ENCODE measurements at regions not wholly inside any gene's neighbourhood (a gene's known extent, or its start where the extent isn't known, plus 50 kb on each side); places are given as distances from the start of the nearest gene placed in this dataset.

DNA sequence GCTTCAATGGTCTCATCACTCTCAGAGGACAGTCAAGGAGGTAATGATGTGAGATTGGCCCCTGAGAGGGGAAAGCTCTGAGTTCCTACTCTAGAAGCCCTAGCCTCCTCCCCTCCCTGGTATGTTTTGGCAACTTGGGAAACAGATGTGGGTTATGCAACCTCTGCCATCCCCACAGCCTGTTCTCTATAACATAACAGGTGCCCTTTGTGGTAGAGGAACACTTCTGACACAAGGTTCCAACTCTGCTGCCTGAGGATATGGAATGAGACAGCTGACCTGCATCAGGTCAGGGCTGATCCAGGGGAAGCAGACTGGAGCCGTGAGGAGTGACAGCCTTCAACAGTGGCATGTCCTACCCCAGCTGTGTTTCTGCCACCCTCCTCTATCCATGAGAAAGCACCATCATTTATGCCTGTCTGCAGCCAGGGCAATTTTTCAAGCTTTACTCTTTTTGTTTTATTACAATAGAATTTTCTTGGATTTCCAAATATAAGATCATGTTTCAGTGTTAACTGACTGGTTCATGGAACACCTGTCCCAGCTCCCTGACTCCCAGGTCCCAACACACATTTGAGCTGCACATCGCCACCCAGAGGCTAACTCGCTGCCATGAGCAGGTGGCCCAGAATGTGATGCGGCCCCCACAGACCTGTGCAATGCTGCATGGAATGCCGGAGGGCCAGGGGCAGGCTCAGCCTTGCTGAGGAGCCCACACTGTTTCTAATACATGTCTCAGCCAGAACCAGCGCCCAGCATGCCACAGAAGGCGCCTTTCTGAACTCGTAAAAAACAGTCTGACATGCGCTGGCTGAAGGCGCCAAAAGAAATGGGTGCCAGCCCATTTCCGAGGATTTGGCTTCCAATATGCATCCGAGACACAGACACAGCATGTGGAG is 124.8 kb upstream of the CHST15 start:
- peaks cover 0 to 5% (median 1%) of the 10 kb centered on the region in 3 donors for H3K4me1 Mint-ChIP-seq

DNA sequence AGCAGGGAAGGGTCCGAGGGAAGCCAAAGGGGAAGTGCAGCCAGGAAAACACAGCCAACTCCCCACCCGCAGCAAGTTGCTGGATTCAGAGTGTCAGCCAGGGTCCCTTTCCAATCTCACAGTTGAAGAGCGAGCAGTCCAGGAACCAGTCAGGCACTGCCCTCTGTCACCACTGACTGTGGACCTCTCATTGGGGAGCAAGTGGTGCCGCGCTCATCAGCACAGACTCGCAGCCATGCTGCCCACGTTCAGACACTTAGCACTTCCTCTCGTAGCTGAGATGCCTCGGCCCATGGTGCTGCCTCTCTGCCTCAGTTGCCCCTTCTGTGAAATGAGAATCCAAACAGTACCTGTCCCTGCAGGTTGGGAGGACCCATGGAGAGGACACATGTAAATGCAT is 123.6 kb upstream of the CHST15 start:
- Mint-ChIP-seq H3K27ac (no peak overlapping the region), H3K9me3 (no peaks in the 10 kb centered on the region), H3K4me3 (no peak overlapping the region), H3K4me1 (peaks cover 0 to 4% (median 1%) of the 10 kb centered on the region in 3 donors), H3K27me3 (peaks cover 0 to 9% of the 10 kb centered on the region in 2 donors), H3K36me3 (no peaks in the 10 kb centered on the region)
- peaks cover 0 to 11% of the 10 kb centered on the region in 2 experiments for H3K27me3 ChIP-seq (replicated peaks in 1 of 2; ENCODE audit: control insufficient read depth in 2 of 2, extremely low read depth in 1 of 2, insufficient read depth in 2 of 2, low read length in 1 of 2)
- no peaks in the 10 kb centered on the region for H3K36me3 ChIP-seq (ENCODE audit: control insufficient read depth in 2 of 2, extremely low read depth in 1 of 2, insufficient read depth in 1 of 2, low read length in 1 of 2)
- H3K4me1 ChIP-seq (ENCODE audit: control insufficient read depth in 1 of 2, extremely low read depth in 1 of 2, insufficient read depth in 2 of 2, low read length in 2 of 2) = no peaks in the 10 kb centered on the region
- ATAC-seq (replicated peaks in 1 of 4) (no peak), DNase-seq (no peak)
- 73% methylated on average over 8 of the region's 9 CpGs for WGBS (ENCODE audit: insufficient coverage)
- H3K4me3 ChIP-seq (ENCODE audit: control insufficient read depth in 1 of 2, extremely low read depth in 1 of 2, low read length in 1 of 2) = no peak overlapping the region
- ChIA-PET CTCF (interaction anchor here (0.6 kb wide), 2 partner anchors 200 to 1481 kb away, joined by 6 to 7 read pairs; no protein-coding TSS in a partner anchor), POLR2A (no interaction called here)
- H3K27ac ChIP-seq (ENCODE audit: low read length) = no peak overlapping the region
- H3K9me3 ChIP-seq = no peaks in the 10 kb centered on the region

More for the DNA sequence above, 124.8 kb upstream of the CHST15 start:
- no peak overlapping the region for H3K27ac Mint-ChIP-seq
- no peaks in the 10 kb centered on the region for H3K4me1 ChIP-seq (ENCODE audit: control insufficient read depth in 1 of 2, extremely low read depth in 1 of 2, insufficient read depth in 2 of 2, low read length in 2 of 2)
- WGBS (ENCODE audit: insufficient coverage) = 83% methylated on average over 12 of the region's 12 CpGs
- ATAC-seq (replicated peaks in 1 of 4) (no peak), DNase-seq (no peak)
- peaks cover 0 to 6% of the 10 kb centered on the region in 2 donors for H3K27me3 Mint-ChIP-seq
- peaks cover 0 to 10% of the 10 kb centered on the region in 2 experiments for H3K27me3 ChIP-seq (replicated peaks in 1 of 2; ENCODE audit: control insufficient read depth in 2 of 2, extremely low read depth in 1 of 2, insufficient read depth in 2 of 2, low read length in 1 of 2)
- H3K4me3 ChIP-seq (ENCODE audit: control insufficient read depth in 1 of 2, extremely low read depth in 1 of 2, low read length in 1 of 2) = no peak overlapping the region
- POLR2A ChIA-PET = no interaction called here
- CTCF ChIA-PET = interaction anchor here in 1 of 2 donors (0.6 kb wide), 1 partner anchor 199 kb away, joined by 7 read pairs; no protein-coding TSS in a partner anchor
- H3K9me3 Mint-ChIP-seq = no peaks in the 10 kb centered on the region
- H3K9me3 ChIP-seq = no peaks in the 10 kb centered on the region
- H3K27ac ChIP-seq (ENCODE audit: low read length) = no peak overlapping the region
- no peak overlapping the region for H3K4me3 Mint-ChIP-seq
- no peaks in the 10 kb centered on the region for H3K36me3 Mint-ChIP-seq
- H3K36me3 ChIP-seq (ENCODE audit: control insufficient read depth in 2 of 2, extremely low read depth in 1 of 2, insufficient read depth in 1 of 2, low read length in 1 of 2) = no peaks in the 10 kb centered on the region

DNA sequence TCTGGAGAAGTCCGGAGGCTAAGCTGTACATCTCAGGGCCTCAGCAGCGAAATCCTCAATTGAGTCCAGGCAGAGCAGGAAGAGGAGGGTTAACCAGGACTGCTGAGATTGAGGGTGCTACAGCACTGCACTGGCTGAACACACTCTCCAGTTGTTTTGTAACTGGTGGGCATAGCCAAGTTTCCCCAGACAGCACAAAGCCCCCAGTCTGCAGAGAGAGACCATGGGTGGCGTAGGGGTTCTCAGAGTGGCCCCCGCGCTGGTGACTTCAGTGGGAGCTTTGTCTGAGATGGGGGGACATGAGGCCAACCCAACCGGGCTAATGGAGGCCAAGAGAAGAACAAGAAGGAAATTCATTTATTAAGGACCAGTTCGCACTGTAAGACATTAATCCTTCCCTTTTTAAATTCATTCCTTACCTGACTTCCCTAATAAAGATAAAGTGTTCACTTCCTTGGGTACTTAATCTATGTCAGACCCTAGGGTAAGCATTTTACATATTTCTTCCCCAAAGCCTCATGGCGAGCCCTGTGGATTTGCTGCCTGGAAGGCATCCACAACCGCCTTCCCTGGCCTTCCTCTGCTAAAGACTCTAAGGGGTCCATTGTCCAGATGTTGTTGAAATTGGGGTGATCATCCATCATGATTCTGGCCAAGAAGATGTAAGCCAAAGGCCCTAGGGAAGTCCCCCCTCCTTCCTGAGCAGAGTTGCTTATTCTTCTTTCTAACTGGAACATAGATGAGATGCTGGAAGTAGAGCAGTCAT is 121.4 kb upstream of the CHST15 start:
- H3K36me3 ChIP-seq (ENCODE audit: control insufficient read depth in 2 of 2, extremely low read depth in 1 of 2, insufficient read depth in 1 of 2, low read length in 1 of 2) = no peaks in the 10 kb centered on the region
- Mint-ChIP-seq H3K27ac (no peak overlapping the region), H3K36me3 (no peaks in the 10 kb centered on the region), H3K4me1 (no peaks in the 10 kb centered on the region), H3K27me3 (peaks cover 0 to 9% of the 10 kb centered on the region in 2 donors), H3K4me3 (no peak overlapping the region), H3K9me3 (no peaks in the 10 kb centered on the region)
- ATAC-seq (replicated peaks in 1 of 4) (no peak), DNase-seq (no peak)
- ChIA-PET POLR2A (no interaction called here), CTCF (no interaction called here)
- no peak overlapping the region for H3K27ac ChIP-seq (ENCODE audit: low read length)
- no peaks in the 10 kb centered on the region for H3K9me3 ChIP-seq
- H3K4me3 ChIP-seq (ENCODE audit: control insufficient read depth in 1 of 2, extremely low read depth in 1 of 2, low read length in 1 of 2) = no peak overlapping the region
- WGBS (ENCODE audit: insufficient coverage) = 69% methylated on average over 2 of the region's 9 CpGs
- no peaks in the 10 kb centered on the region for H3K4me1 ChIP-seq (ENCODE audit: control insufficient read depth in 1 of 2, extremely low read depth in 1 of 2, insufficient read depth in 2 of 2, low read length in 2 of 2)
- peaks cover 0 to 11% of the 10 kb centered on the region in 2 experiments for H3K27me3 ChIP-seq (replicated peaks in 1 of 2; ENCODE audit: control insufficient read depth in 2 of 2, extremely low read depth in 1 of 2, insufficient read depth in 2 of 2, low read length in 1 of 2)

DNA sequence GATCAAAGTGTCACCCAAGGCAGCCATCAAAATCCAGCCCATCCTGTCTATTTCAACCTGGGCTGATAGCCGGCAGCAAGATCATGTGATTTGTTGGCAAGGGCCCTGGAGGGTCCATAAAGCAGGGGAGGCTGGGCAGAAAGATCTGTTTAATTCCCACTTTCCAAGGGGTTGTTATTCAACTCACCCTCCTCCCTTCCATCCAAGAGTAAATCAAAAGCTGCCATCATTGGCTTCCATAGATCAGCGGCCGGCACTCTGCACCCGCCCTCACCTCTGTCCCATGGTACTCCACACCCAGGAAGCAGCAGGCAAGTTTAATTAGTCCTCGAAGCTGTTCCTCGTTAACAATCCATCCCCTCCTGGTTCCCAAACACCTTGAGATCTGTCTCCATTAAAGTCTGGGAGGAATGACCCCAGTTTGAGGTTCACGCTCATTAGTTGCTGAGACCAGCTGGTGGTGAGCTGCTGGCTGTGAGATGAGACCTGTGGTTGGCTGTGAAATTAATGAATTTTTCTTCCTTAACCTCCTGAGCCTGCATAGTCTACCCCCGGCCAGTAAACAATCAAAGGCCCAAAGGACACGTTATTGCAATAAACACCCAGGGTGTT is 120.6 kb upstream of the CHST15 start:
- H3K4me3 Mint-ChIP-seq = no peak overlapping the region
- no peaks in the 10 kb centered on the region for H3K36me3 ChIP-seq (ENCODE audit: control insufficient read depth in 2 of 2, extremely low read depth in 1 of 2, insufficient read depth in 1 of 2, low read length in 1 of 2)
- CTCF ChIA-PET = interaction anchor here in 1 of 2 donors (0.7 kb wide), 1 partner anchor 57 kb away, joined by 3 read pairs; no protein-coding TSS in a partner anchor

DNA sequence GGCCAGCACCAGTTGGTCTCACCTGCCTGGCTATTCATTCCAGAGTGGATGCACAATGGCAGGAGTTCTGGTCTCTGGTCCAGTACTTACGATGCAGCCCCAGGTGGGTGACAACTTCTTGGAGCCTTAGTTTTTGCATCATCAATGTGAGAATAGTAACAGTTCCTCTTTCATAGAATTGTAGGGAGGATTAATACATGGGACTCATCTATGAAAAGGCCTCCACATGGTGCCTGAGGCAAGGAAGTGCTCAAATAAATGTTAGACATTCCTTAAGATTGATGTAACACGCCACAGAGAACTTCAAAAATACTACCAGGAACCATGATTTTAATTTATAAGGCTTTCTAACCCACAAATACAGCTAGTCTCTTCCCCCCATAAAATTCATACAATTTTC is 120.1 kb upstream of the CHST15 start:
- Mint-ChIP-seq H3K36me3 (no peaks in the 10 kb centered on the region), H3K4me1 (no peaks in the 10 kb centered on the region), H3K27me3 (peaks cover 0 to 5% of the 10 kb centered on the region in 2 donors), H3K27ac (no peak overlapping the region), H3K9me3 (no peaks in the 10 kb centered on the region), H3K4me3 (no peak overlapping the region)
- WGBS (ENCODE audit: insufficient coverage) = 80% methylated on average over 1 of the region's 2 CpGs
- Histone ChIP-seq H3K4me1 (ENCODE audit: control insufficient read depth in 1 of 2, extremely low read depth in 1 of 2, insufficient read depth in 2 of 2, low read length in 2 of 2) (no peaks in the 10 kb centered on the region), H3K27ac (ENCODE audit: low read length) (no peak overlapping the region), H3K27me3 (replicated peaks in 1 of 2; ENCODE audit: control insufficient read depth in 2 of 2, extremely low read depth in 1 of 2, insufficient read depth in 2 of 2, low read length in 1 of 2) (peaks cover 0 to 9% of the 10 kb centered on the region in 2 experiments), H3K36me3 (ENCODE audit: control insufficient read depth in 2 of 2, extremely low read depth in 1 of 2, insufficient read depth in 1 of 2, low read length in 1 of 2) (no peaks in the 10 kb centered on the region), H3K9me3 (no peaks in the 10 kb centered on the region), H3K4me3 (ENCODE audit: control insufficient read depth in 1 of 2, extremely low read depth in 1 of 2, low read length in 1 of 2) (no peak overlapping the region)
- ChIA-PET CTCF (interaction anchor here in 1 of 2 donors (0.7 kb wide), 1 partner anchor 56 kb away, joined by 3 read pairs; no protein-coding TSS in a partner anchor), POLR2A (no interaction called here)
- DNase-seq (no peak), ATAC-seq (replicated peaks in 1 of 4) (no peak)

More for the DNA sequence above, 120.6 kb upstream of the CHST15 start:
- H3K27ac ChIP-seq (ENCODE audit: low read length) = no peak overlapping the region
- H3K27me3 Mint-ChIP-seq = peaks cover 0 to 7% of the 10 kb centered on the region in 2 donors
- WGBS (ENCODE audit: insufficient coverage) = 95% methylated on average over 3 of the region's 9 CpGs
- no peaks in the 10 kb centered on the region for H3K9me3 ChIP-seq
- POLR2A ChIA-PET = no interaction called here
- H3K36me3 Mint-ChIP-seq = no peaks in the 10 kb centered on the region
- no peaks in the 10 kb centered on the region for H3K9me3 Mint-ChIP-seq
- H3K4me1 ChIP-seq (ENCODE audit: control insufficient read depth in 1 of 2, extremely low read depth in 1 of 2, insufficient read depth in 2 of 2, low read length in 2 of 2) = no peaks in the 10 kb centered on the region
- DNase-seq (no peak), ATAC-seq (replicated peaks in 1 of 4) (no peak)
- no peak overlapping the region for H3K27ac Mint-ChIP-seq
- H3K4me1 Mint-ChIP-seq = no peaks in the 10 kb centered on the region
- H3K27me3 ChIP-seq (replicated peaks in 1 of 2; ENCODE audit: control insufficient read depth in 2 of 2, extremely low read depth in 1 of 2, insufficient read depth in 2 of 2, low read length in 1 of 2) = peaks cover 0 to 12% of the 10 kb centered on the region in 2 experiments
- H3K4me3 ChIP-seq (ENCODE audit: control insufficient read depth in 1 of 2, extremely low read depth in 1 of 2, low read length in 1 of 2) = no peak overlapping the region

DNA sequence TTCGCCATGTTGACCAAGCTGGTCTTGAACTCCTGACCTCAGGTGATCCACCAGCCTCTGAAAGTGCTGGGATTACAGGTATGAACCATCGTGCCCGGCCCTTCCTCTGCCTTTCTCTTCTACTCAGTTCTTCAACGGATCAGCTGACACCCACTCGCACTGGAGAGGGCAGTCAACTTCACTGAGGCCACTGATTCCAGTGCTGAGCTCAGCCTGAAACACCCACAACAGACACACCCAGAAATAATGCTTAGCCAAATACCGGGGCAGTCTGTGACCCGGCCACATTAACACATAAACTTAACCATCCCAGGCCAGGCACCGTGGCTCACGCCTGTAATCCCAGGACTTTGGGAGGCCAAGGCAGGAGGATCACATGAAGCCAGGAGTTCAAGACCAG is 119.3 kb upstream of the CHST15 start:
- no peak overlapping the region for H3K4me3 ChIP-seq (ENCODE audit: control insufficient read depth in 1 of 2, extremely low read depth in 1 of 2, low read length in 1 of 2)
- H3K27ac Mint-ChIP-seq = no peak overlapping the region
- H3K36me3 ChIP-seq (ENCODE audit: control insufficient read depth in 2 of 2, extremely low read depth in 1 of 2, insufficient read depth in 1 of 2, low read length in 1 of 2) = no peaks in the 10 kb centered on the region
- H3K4me3 Mint-ChIP-seq = no peak overlapping the region
- ChIA-PET CTCF (no interaction called here), POLR2A (no interaction called here)
- peaks cover 0 to 7% of the 10 kb centered on the region in 2 donors for H3K27me3 Mint-ChIP-seq
- no peaks in the 10 kb centered on the region for H3K36me3 Mint-ChIP-seq
- H3K9me3 ChIP-seq = no peaks in the 10 kb centered on the region
- DNase-seq (no peak), ATAC-seq (replicated peaks in 1 of 4) (no peak)
- H3K9me3 Mint-ChIP-seq = no peaks in the 10 kb centered on the region
- peaks cover 0 to 9% of the 10 kb centered on the region in 2 experiments for H3K27me3 ChIP-seq (replicated peaks in 1 of 2; ENCODE audit: control insufficient read depth in 2 of 2, extremely low read depth in 1 of 2, insufficient read depth in 2 of 2, low read length in 1 of 2)
- H3K27ac ChIP-seq (ENCODE audit: low read length) = no peak overlapping the region
- H3K4me1 ChIP-seq (ENCODE audit: control insufficient read depth in 1 of 2, extremely low read depth in 1 of 2, insufficient read depth in 2 of 2, low read length in 2 of 2) = no peaks in the 10 kb centered on the region
- no peaks in the 10 kb centered on the region for H3K4me1 Mint-ChIP-seq
- WGBS (ENCODE audit: insufficient coverage) = 90% methylated on average over 8 of the region's 9 CpGs

All from T-cell (primary cell).